Thyroid gland (tissue), 4 donors: ENCODE measurements at regions not wholly inside any gene's neighbourhood (a gene's known extent, or its start where the extent isn't known, plus 50 kb on each side); places are given as distances from the start of the nearest gene placed in this dataset.

Source experiments
- DNase-seq, 2 donors: peaks; one replicate each; pipeline ENCODE4 v3.0.0-alpha.2; 2019
- H3K27ac ChIP-seq, 3 donors: fragments of 200-600 bp; sonication (generic); 1 replicate in 2 of 3; 2 replicates in 1 of 3; pipeline ENCODE4 v1.5.1; 2016 to 2019; ENCODE audit warnings: mild to moderate bottlenecking in 1 of 3, moderate library complexity in 1 of 3
- H3K27me3 ChIP-seq: fragments of 200-600 bp; sonication (generic); one replicate; pipeline ENCODE4 v1.5.1; 2019
- H3K36me3 ChIP-seq, 2 donors: fragments of 200-600 bp; sonication (generic); one replicate each; pipeline ENCODE4 v1.5.1; 2016 to 2019
- H3K4me1 ChIP-seq, 2 donors: fragments of 200-600 bp; sonication (generic); one replicate each; pipeline ENCODE4 v1.5.1; 2017 to 2019
- H3K4me3 ChIP-seq, 3 donors: fragments of 200-600 bp; sonication (generic); replicated peaks in 1 of 3; 1 replicate in 2 of 3; 2 replicates in 1 of 3; pipeline ENCODE4 v1.5.1; 2016; ENCODE audit warnings: mild to moderate bottlenecking in 1 of 3
- H3K9me3 ChIP-seq: fragments of 200-600 bp; sonication (generic); one replicate; pipeline ENCODE4 v1.5.1; 2017
- CTCF ChIP-seq, 6 experiments: fragments of 200-600 bp in 3 of 6; fragments of 450-650 bp in 3 of 6; sonication (generic) in 3 of 6; IDR thresholded peaks; one replicate each; pipeline ENCODE4 v1.5.1; 2016 to 2019; ENCODE audit warnings: antibody characterized with exemption in 6 of 6, mild to moderate bottlenecking in 2 of 6, inconsistent platforms in 1 of 6, moderate library complexity in 1 of 6
- POLR2A ChIP-seq, 2 donors: fragments of 450-650 bp; IDR thresholded peaks; one replicate each; pipeline ENCODE4 v1.6.1; 2017; ENCODE audit warnings: antibody characterized with exemption in 2 of 2, mild to moderate bottlenecking in 2 of 2, moderate library complexity in 1 of 2
- WGBS, 2 donors: methylation state at CpG; one replicate each; pipeline ENCODE4 v1.1.5; 2017; 5-methylcytosine and 5-hydroxymethylcytosine counted together
- intact Hi-C: fragments of 100-400 bp; cut with DNase I; formaldehyde crosslinking; loops from one replicate; pipeline ENCODE4 v1.15.1; 2023

GRCh38 chr3:153328690-153329089 is 166.7 kb downstream of the RAP2B start:
- no peaks in the 10 kb centered on the region for H3K27me3 ChIP-seq
- no peaks in the 10 kb centered on the region for H3K9me3 ChIP-seq
- no peak for DNase-seq
- H3K4me1 ChIP-seq: no peaks in the 10 kb centered on the region
- intact Hi-C loops: no loop called here
- no peaks in the 10 kb centered on the region for H3K36me3 ChIP-seq
- TF ChIP-seq CTCF (IDR thresholded peaks at IDR 0.05) (no peak), POLR2A (IDR thresholded peaks at IDR 0.05) (no peak)
- H3K4me3 ChIP-seq: no peak overlapping the region
- no peak overlapping the region for H3K27ac ChIP-seq
- 93 to 97% methylated on average over 2 of the region's 2 CpGs for WGBS, 2 donors

GRCh38 chr3:153330901-153331300 is 168.9 kb downstream of the RAP2B start:
- intact Hi-C loops: no loop called here

GRCh38 chr3:153331676-153332075 is 169.7 kb downstream of the RAP2B start:
- H3K27me3 ChIP-seq: no peaks in the 10 kb centered on the region
- TF ChIP-seq CTCF (IDR thresholded peaks at IDR 0.05): no peak
- H3K27ac ChIP-seq: no peak overlapping the region
- no peaks in the 10 kb centered on the region for H3K9me3 ChIP-seq
- H3K36me3 ChIP-seq: no peaks in the 10 kb centered on the region
- DNase-seq: no peak
- no peak overlapping the region for H3K4me3 ChIP-seq
- H3K4me1 ChIP-seq: no peaks in the 10 kb centered on the region
- intact Hi-C loops: no loop called here

More at GRCh38 chr3:153330901-153331300, 168.9 kb downstream of the RAP2B start:
- Histone ChIP-seq H3K36me3 (no peaks in the 10 kb centered on the region), H3K27me3 (no peaks in the 10 kb centered on the region), H3K9me3 (no peaks in the 10 kb centered on the region), H3K27ac (no peak overlapping the region), H3K4me3 (no peak overlapping the region), H3K4me1 (no peaks in the 10 kb centered on the region)
- TF ChIP-seq POLR2A (IDR thresholded peaks at IDR 0.05): no peak
- TF ChIP-seq CTCF (IDR thresholded peaks at IDR 0.05): no peak
- 96 to 100% methylated on average over 1 of the region's 1 CpG for WGBS, 2 donors
- DNase-seq: no peak

- intact Hi-C loops: no loop called here
- no peak overlapping the region for H3K27ac ChIP-seq
- no peak overlapping the region for H3K4me3 ChIP-seq
- H3K9me3 ChIP-seq: no peaks in the 10 kb centered on the region
- WGBS, 2 donors: 96% methylated on average over 1 of the region's 1 CpG
- no peak for DNase-seq
- no peaks in the 10 kb centered on the region for H3K36me3 ChIP-seq
- no peaks in the 10 kb centered on the region for H3K4me1 ChIP-seq
- no peaks in the 10 kb centered on the region for H3K27me3 ChIP-seq
- TF ChIP-seq POLR2A (IDR thresholded peaks at IDR 0.05): no peak
- TF ChIP-seq CTCF (IDR thresholded peaks at IDR 0.05): no peak
These were observed 172.5 kb downstream of the RAP2B start for GRCh38 chr3:153334558-153334957.

GRCh38 chr3:153337369-153337768 is 175.3 kb downstream of the RAP2B start:
- Histone ChIP-seq H3K36me3 (no peaks in the 10 kb centered on the region), H3K27ac (no peak overlapping the region), H3K4me1 (peaks cover 1 to 4% of the 10 kb centered on the region in 2 donors), H3K9me3 (no peaks in the 10 kb centered on the region), H3K4me3 (no peak overlapping the region), H3K27me3 (no peaks in the 10 kb centered on the region)
- DNase-seq: no peak
- intact Hi-C loops: no loop called here
- TF ChIP-seq CTCF (IDR thresholded peaks at IDR 0.05) (no peak), POLR2A (IDR thresholded peaks at IDR 0.05) (no peak)
- WGBS, 2 donors: 84 to 93% methylated on average over 3 of the region's 3 CpGs
